ENCODE measurements at regions not wholly inside any gene's neighbourhood (a gene's known extent, or its start where the extent isn't known, plus 50 kb on each side); places are given as distances from the start of the nearest gene placed in this dataset.
A peak's percentile ranks its signal among the peaks of the same experiment; 100 is the strongest.

DNA sequence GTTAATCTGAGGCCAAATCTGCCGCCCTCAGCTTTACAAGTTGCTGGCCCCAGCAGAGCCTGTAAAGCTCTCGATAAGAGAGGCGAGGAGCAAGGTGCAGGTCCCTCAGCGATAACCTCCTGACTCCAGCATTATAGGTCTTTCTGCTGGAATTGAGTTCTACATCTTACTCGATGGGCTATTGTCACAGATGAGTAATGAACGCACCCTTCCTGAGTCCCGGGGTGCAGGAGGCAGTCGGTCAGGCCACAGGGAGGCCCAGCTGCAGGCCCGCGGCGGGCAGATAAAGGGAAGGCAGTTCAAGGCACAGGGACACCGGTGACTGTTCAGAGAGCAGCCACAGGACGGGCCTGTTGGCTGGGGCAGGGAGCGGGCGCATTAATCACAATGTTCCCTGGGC, 157.6 kb upstream of the OBI1 start:
- Histone ChIP-seq H3K9ac (ENCODE audit: insufficient read length) (no peak overlapping the region), H3K9me3 (ENCODE audit: low read depth, low read length) (no peaks in the 10 kb centered on the region), H3K4me3 (no peak overlapping the region), H3K36me3 (ENCODE audit: insufficient read depth, low read length) (no peaks in the 10 kb centered on the region), H3K27ac (no peak overlapping the region)
- TF ChIP-seq EZH2 (IDR thresholded peaks at IDR 0.05): no peak
- TF ChIP-seq POLR2AphosphoS5 (IDR thresholded peaks at IDR 0.05; ENCODE audit: borderline replicate concordance, low read depth, low read length): no peak
- no peak for TF ChIP-seq FOXP2 (optimal IDR thresholded peaks at IDR 0.05; ENCODE audit: control extremely low read depth, extremely low read length, insufficient read depth)
- DNase-seq (ENCODE audit: low read depth, low spot score): no peak

GRCh38 chr13:78816154-78816553, 157.2 kb upstream of the OBI1 start:
- Histone ChIP-seq H3K9me3 (ENCODE audit: low read depth, low read length) (no peaks in the 10 kb centered on the region), H3K36me3 (ENCODE audit: insufficient read depth, low read length) (no peaks in the 10 kb centered on the region), H3K27ac (no peak overlapping the region), H3K4me3 (no peak overlapping the region), H3K9ac (ENCODE audit: insufficient read length) (no peak overlapping the region)
- no peak for DNase-seq (ENCODE audit: low read depth, low spot score)
- no peak for TF ChIP-seq EZH2 (IDR thresholded peaks at IDR 0.05)
- no peak for TF ChIP-seq FOXP2 (optimal IDR thresholded peaks at IDR 0.05; ENCODE audit: control extremely low read depth, extremely low read length, insufficient read depth)
- TF ChIP-seq POLR2AphosphoS5 (IDR thresholded peaks at IDR 0.05; ENCODE audit: borderline replicate concordance, low read depth, low read length): no peak

GRCh38 chr13:78806457-78806856, 147.5 kb upstream of the OBI1 start:
- Histone ChIP-seq H3K36me3 (ENCODE audit: insufficient read depth, low read length) (no peaks in the 10 kb centered on the region), H3K9ac (ENCODE audit: insufficient read length) (no peak overlapping the region), H3K4me3 (no peak overlapping the region), H3K27ac (no peak overlapping the region), H3K9me3 (ENCODE audit: low read depth, low read length) (no peaks in the 10 kb centered on the region)
- DNase-seq (ENCODE audit: low read depth, low spot score): no peak
- no peak for TF ChIP-seq EZH2 (IDR thresholded peaks at IDR 0.05)
- no peak for TF ChIP-seq POLR2AphosphoS5 (IDR thresholded peaks at IDR 0.05; ENCODE audit: borderline replicate concordance, low read depth, low read length)

GRCh38 chr13:78802912-78803311, 144.0 kb upstream of the OBI1 start:
- Histone ChIP-seq H3K9ac (ENCODE audit: insufficient read length) (no peak overlapping the region), H3K36me3 (ENCODE audit: insufficient read depth, low read length) (no peaks in the 10 kb centered on the region), H3K27ac (no peak overlapping the region), H3K9me3 (ENCODE audit: low read depth, low read length) (no peaks in the 10 kb centered on the region), H3K4me3 (no peak overlapping the region)
- no peak for DNase-seq (ENCODE audit: low read depth, low spot score)
- TF ChIP-seq POLR2AphosphoS5 (IDR thresholded peaks at IDR 0.05; ENCODE audit: borderline replicate concordance, low read depth, low read length): no peak
- no peak for TF ChIP-seq FOXP2 (optimal IDR thresholded peaks at IDR 0.05; ENCODE audit: control extremely low read depth, extremely low read length, insufficient read depth)
- TF ChIP-seq EZH2 (IDR thresholded peaks at IDR 0.05): no peak

DNA sequence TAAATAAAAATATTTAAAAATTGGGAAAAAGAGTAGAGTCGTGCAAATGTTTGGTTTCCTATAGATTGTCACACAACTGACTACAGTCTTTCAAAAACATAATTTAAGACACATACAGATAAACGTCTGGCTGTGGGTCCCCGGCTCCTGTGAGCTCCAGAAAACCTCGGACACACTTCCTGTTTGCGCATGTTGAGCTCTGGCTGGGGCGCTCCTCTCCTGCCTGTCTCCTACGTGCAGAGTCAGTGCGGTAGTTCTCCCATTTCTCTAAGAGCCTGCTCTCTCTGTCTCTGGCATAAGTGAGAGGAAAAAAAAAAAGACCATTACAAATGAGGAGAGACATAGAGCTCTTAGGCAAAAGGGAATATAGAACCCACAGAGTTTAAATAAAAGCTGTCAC, 128.2 kb upstream of the OBI1 start:
- no peaks in the 10 kb centered on the region for H3K9me3 ChIP-seq (ENCODE audit: low read depth, low read length)
- H3K9ac ChIP-seq (ENCODE audit: insufficient read length): peak overlapping the region; percentile 27
- H3K27ac ChIP-seq: peak overlapping the region; percentile 88
- TF ChIP-seq POLR2AphosphoS5 (IDR thresholded peaks at IDR 0.05; ENCODE audit: borderline replicate concordance, low read depth, low read length) (no peak), FOXP2 (optimal IDR thresholded peaks at IDR 0.05; ENCODE audit: control extremely low read depth, extremely low read length, insufficient read depth) (no peak), EZH2 (IDR thresholded peaks at IDR 0.05) (no peak)
- H3K36me3 ChIP-seq (ENCODE audit: insufficient read depth, low read length): no peaks in the 10 kb centered on the region
- DNase-seq (ENCODE audit: low read depth, low spot score): no peak
- peak overlapping the region; percentile 61 for H3K4me3 ChIP-seq

DNA sequence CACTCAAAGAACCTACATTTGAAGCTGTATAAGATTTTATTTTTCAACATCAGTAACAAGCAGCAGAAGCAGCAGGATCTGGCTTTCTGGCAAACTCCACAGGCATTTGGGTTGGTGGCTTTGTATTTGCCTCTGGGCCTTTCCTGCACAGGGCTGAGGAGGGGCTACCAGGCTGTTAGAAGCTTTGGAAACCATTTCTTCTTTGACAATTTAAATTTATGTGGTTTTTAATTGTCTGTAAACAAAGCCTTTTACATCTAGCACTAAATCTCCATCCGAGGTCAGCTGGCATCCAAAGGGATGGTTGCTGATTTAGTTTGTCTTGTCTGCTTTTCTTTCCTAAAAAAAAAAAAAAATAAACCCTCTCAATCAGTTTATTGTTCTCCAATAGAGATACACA, 127.5 kb upstream of the OBI1 start:
- no peaks in the 10 kb centered on the region for H3K36me3 ChIP-seq (ENCODE audit: insufficient read depth, low read length)
- H3K9ac ChIP-seq (ENCODE audit: insufficient read length): peak overlapping the region; percentile 34
- peak; percentile 65 for DNase-seq (ENCODE audit: low read depth, low spot score)
- H3K27ac ChIP-seq: peak overlapping the region; percentile 88
- TF ChIP-seq EZH2 (IDR thresholded peaks at IDR 0.05) (no peak), FOXP2 (optimal IDR thresholded peaks at IDR 0.05; ENCODE audit: control extremely low read depth, extremely low read length, insufficient read depth) (no peak), POLR2AphosphoS5 (IDR thresholded peaks at IDR 0.05; ENCODE audit: borderline replicate concordance, low read depth, low read length) (no peak)
- H3K9me3 ChIP-seq (ENCODE audit: low read depth, low read length): no peaks in the 10 kb centered on the region
- peak overlapping the region; percentile 61 for H3K4me3 ChIP-seq

- TF ChIP-seq POLR2AphosphoS5 (IDR thresholded peaks at IDR 0.05; ENCODE audit: borderline replicate concordance, low read depth, low read length) (no peak), FOXP2 (optimal IDR thresholded peaks at IDR 0.05; ENCODE audit: control extremely low read depth, extremely low read length, insufficient read depth) (no peak), EZH2 (IDR thresholded peaks at IDR 0.05) (no peak)
- peak overlapping the region; percentile 88 for H3K27ac ChIP-seq
- DNase-seq (ENCODE audit: low read depth, low spot score): no peak
These were observed 126.8 kb upstream of the OBI1 start for GRCh38 chr13:78785764-78786163.

DNA sequence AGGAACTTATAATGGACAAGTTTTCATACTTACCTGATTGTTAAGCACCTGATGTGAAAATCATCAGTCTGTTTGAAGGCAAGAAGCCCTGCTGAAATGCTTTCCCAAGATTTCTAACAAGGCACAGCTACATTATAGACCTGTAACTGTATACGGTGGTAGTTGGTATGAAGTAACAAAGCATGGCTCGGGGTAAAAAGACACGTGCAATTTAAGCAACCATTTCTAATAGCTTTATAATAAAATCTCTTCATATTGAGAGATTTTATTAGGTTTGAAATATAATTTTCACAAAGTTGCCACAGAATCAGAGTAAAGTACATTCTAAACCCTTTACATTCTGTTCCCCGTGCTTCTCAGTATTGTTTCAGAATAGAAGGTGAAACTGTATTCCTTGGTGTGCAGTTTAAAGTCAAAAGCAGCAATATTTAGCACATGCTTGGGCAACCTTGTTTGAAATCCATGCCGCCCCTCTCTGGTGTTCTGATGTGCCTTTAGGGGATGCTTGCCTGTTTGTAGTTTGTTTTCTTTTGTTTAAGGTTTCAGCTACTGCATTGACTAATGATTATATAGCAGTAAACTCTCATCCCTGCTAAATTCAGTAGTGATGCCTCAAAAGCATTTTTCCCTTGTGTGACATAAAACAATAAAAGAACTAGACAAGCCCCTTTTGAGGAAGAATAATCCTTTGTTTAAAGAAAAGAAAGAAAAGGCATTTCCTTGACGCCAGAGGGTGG, 125.2 kb upstream of the OBI1 start:
- peak overlapping the region; percentile 43 for H3K27ac ChIP-seq
- no peaks in the 10 kb centered on the region for H3K9me3 ChIP-seq (ENCODE audit: low read depth, low read length)
- TF ChIP-seq FOXP2 (optimal IDR thresholded peaks at IDR 0.05; ENCODE audit: control extremely low read depth, extremely low read length, insufficient read depth): no peak
- TF ChIP-seq EZH2 (IDR thresholded peaks at IDR 0.05): no peak
- TF ChIP-seq POLR2AphosphoS5 (IDR thresholded peaks at IDR 0.05; ENCODE audit: borderline replicate concordance, low read depth, low read length): no peak
- peak overlapping the region; percentile 36 for H3K9ac ChIP-seq (ENCODE audit: insufficient read length)
- DNase-seq (ENCODE audit: low read depth, low spot score): no peak
- H3K4me3 ChIP-seq: no peak overlapping the region
- H3K36me3 ChIP-seq (ENCODE audit: insufficient read depth, low read length): no peaks in the 10 kb centered on the region

More at GRCh38 chr13:78785764-78786163, 126.8 kb upstream of the OBI1 start:
- no peaks in the 10 kb centered on the region for H3K9me3 ChIP-seq (ENCODE audit: low read depth, low read length)
- peak overlapping the region; percentile 34 for H3K9ac ChIP-seq (ENCODE audit: insufficient read length)
- peak overlapping the region; percentile 61 for H3K4me3 ChIP-seq
- H3K36me3 ChIP-seq (ENCODE audit: insufficient read depth, low read length): no peaks in the 10 kb centered on the region

- H3K9ac ChIP-seq (ENCODE audit: insufficient read length): no peak overlapping the region
- H3K4me3 ChIP-seq: peak overlapping the region; percentile 29; the same call in 1 of the 2 replicates
- no peak for TF ChIP-seq FOXP2 (optimal IDR thresholded peaks at IDR 0.05; ENCODE audit: control extremely low read depth, extremely low read length, insufficient read depth)
- TF ChIP-seq EZH2 (IDR thresholded peaks at IDR 0.05): no peak
- TF ChIP-seq POLR2AphosphoS5 (IDR thresholded peaks at IDR 0.05; ENCODE audit: borderline replicate concordance, low read depth, low read length): no peak
- H3K27ac ChIP-seq: peak overlapping the region; percentile 70; the same call in 1 of the 2 replicates
- DNase-seq (ENCODE audit: low read depth, low spot score): no peak
- H3K36me3 ChIP-seq (ENCODE audit: insufficient read depth, low read length): no peaks in the 10 kb centered on the region
- H3K9me3 ChIP-seq (ENCODE audit: low read depth, low read length): no peaks in the 10 kb centered on the region
These were observed 121.8 kb upstream of the OBI1 start for GRCh38 chr13:78780708-78781107.
